GM12891 (cell line): ENCODE measurements at regions not wholly inside any gene's neighbourhood (a gene's known extent, or its start where the extent isn't known, plus 50 kb on each side); places are given as distances from the start of the nearest gene placed in this dataset.

Source experiments
- POLR2A ChIP-seq: IDR thresholded peaks from 2 replicates; pipeline ENCODE4 v1.6.1; 2011; ENCODE audit warnings: low read depth, low read length, control low read depth
- POLR2AphosphoS5 ChIP-seq: IDR thresholded peaks from 2 replicates; pipeline ENCODE4 v1.6.1; 2011; ENCODE audit warnings: low read depth, low read length, control low read depth
- POU2F2 ChIP-seq: IDR thresholded peaks from 2 replicates; pipeline ENCODE4 v1.6.1; 2011; ENCODE audit warnings: low read depth, mild to moderate bottlenecking, control low read depth, low read length, moderate library complexity

DNA sequence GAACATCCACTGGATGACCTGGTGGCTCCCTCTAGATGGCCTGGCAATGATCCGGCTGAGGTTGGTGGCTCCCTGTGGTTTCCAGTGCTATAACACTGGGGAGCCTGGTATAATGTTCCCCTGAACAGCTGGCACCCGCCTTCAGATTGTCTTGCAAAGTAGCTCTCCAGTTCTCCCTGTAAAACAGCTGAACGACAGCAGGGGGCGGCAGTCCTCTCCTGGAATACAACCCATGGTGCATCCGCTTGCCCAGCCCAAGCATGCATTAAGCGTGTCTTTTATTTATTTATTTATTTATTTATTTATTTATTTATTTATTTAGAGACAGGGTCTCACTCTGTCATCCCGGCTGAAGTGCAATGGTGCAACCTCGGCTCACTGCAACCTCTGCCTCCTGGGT, 258.9 kb downstream of the BUD13 start:
- TF ChIP-seq POLR2A (no peak), POLR2AphosphoS5 (no peak), POU2F2 (no peak)
